ENCODE measurements at regions not wholly inside any gene's neighbourhood (a gene's known extent, or its start where the extent isn't known, plus 50 kb on each side); places are given as distances from the start of the nearest gene placed in this dataset.

DNA sequence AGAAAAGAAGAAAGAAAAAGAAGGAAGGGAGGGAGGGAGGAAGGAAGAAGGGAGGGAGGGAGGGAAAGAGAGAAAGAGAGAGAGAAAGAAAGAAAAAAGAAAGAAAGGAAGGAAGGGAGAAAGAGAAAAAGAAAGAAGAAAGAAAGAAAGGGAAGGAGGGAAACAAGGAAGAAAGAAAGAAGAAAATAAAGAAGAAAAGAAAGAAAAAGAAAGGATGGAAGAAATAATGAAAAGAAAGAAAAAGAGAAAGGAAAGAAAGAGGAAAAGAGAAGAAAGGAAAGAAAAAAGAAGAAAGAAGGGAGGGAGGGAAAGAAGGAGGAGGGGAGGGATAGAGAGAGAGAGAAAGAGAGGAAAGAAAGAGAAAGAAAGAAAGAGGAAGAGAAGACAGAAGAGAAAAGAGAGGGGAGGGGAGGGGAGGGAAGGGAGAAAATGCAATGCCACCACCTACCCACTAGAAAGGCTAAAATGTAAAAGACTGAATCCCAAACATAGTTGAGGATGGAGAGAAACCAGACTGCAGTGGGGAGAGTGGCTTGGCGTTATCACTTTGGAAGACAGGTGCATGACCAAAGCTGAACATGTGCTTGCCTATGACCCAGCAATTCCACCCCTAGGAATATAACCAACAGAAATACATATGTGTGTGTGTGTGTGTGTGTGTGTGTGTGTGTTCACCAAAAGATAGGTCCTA lies 66.9 kb upstream of the KLF13 start:
- H3K4me3 ChIP-seq (ENCODE audit: low read depth, low read length): no peak overlapping the region
- in situ Hi-C loops (cut with HindIII; ENCODE audit: low sequenced_read_pairs): no loop called here
- TF ChIP-seq, protein P1, sequence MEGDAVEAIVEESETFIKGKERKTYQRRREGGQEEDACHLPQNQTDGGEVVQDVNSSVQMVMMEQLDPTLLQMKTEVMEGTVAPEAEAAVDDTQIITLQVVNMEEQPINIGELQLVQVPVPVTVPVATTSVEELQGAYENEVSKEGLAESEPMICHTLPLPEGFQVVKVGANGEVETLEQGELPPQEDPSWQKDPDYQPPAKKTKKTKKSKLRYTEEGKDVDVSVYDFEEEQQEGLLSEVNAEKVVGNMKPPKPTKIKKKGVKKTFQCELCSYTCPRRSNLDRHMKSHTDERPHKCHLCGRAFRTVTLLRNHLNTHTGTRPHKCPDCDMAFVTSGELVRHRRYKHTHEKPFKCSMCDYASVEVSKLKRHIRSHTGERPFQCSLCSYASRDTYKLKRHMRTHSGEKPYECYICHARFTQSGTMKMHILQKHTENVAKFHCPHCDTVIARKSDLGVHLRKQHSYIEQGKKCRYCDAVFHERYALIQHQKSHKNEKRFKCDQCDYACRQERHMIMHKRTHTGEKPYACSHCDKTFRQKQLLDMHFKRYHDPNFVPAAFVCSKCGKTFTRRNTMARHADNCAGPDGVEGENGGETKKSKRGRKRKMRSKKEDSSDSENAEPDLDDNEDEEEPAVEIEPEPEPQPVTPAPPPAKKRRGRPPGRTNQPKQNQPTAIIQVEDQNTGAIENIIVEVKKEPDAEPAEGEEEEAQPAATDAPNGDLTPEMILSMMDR (IDR thresholded peaks at IDR 0.05; ENCODE audit: low read depth, low read length): no peak
- no peak for DNase-seq (ENCODE audit: low read depth, low spot score)

GRCh38 chr15:31260646-31261265 lies 65.9 kb upstream of the KLF13 start:
- in situ Hi-C loops (cut with HindIII; ENCODE audit: low sequenced_read_pairs): no loop called here

DNA sequence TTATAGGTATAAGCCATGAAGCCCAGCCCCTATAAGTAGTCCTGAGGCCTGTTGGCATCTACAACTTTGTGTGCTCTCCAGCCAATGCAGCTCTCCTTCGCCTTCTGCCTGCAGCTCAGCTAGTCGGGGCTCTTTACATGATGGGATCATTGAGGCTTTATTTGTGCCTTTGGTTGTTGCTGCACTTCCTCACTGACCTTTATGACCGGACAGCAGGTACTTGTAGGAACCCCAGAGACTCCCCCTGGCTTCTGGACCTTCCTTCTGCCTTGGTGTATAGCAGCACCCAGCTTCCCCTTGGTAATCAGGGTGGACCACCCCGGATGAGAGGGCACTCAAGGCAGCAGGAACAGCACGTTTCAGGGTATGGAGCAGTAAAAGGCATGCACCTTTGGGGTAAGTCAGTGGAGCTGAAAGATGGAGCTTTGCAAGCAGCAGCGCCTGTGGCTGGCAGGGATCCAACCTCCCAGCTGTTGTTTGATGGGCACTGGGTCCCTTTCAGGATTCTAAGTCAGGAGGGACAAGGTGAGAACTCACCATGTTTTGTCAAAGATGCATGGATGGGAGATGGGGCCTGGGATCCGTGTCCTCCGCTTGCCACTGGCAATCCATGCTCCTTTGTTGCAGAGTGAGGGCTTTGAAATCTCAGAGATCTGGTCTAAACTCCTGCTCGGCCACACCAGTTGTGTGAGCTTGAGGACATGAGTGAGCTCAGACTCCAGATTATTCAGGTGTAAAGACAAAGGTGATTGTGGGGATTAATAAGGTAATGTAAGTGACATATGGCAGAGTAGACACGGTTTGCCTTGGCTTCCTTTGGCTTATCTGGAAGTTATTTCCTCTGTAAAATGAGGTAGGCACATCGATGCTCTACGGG lies 65.1 kb upstream of the KLF13 start:
- DNase-seq (ENCODE audit: low read depth, low spot score): no peak
- in situ Hi-C loops (cut with HindIII; ENCODE audit: low sequenced_read_pairs): no loop called here
- H3K4me3 ChIP-seq (ENCODE audit: low read depth, low read length): no peak overlapping the region
- TF ChIP-seq, protein P1 (IDR thresholded peaks at IDR 0.05; ENCODE audit: low read depth, low read length): no peak

More at GRCh38 chr15:31260646-31261265, 65.9 kb upstream of the KLF13 start:
- H3K4me3 ChIP-seq (ENCODE audit: low read depth, low read length): no peak overlapping the region
- no peak for DNase-seq (ENCODE audit: low read depth, low spot score)
- TF ChIP-seq, protein P1 (IDR thresholded peaks at IDR 0.05; ENCODE audit: low read depth, low read length): no peak

GRCh38 chr15:31262143-31262530 lies 64.5 kb upstream of the KLF13 start:
- no peak overlapping the region for H3K4me3 ChIP-seq (ENCODE audit: low read depth, low read length)
- TF ChIP-seq, protein P1 (IDR thresholded peaks at IDR 0.05; ENCODE audit: low read depth, low read length): no peak
- in situ Hi-C loops (cut with HindIII; ENCODE audit: low sequenced_read_pairs): no loop called here
- DNase-seq (ENCODE audit: low read depth, low spot score): no peak

- no peak for DNase-seq (ENCODE audit: low read depth, low spot score)
- in situ Hi-C loops (cut with HindIII; ENCODE audit: low sequenced_read_pairs): no loop called here
- TF ChIP-seq, protein P1 (IDR thresholded peaks at IDR 0.05; ENCODE audit: low read depth, low read length): no peak
Observed at GRCh38 chr15:31262901-31263671, 63.5 kb upstream of the KLF13 start.

More at GRCh38 chr15:31262901-31263671, 63.5 kb upstream of the KLF13 start:
- no peak overlapping the region for H3K4me3 ChIP-seq (ENCODE audit: low read depth, low read length)
